ENCODE measurements at regions not wholly inside any gene's neighbourhood (a gene's known extent, or its start where the extent isn't known, plus 50 kb on each side); places are given as distances from the start of the nearest gene placed in this dataset.

GRCh38 chr3:146831659-146832058 lies 226.5 kb upstream of the PLSCR5 start:
- no peak overlapping the region for H3K27ac ChIP-seq (ENCODE audit: low read depth, low read length)
- TF ChIP-seq EZH2phosphoT487 (conservative IDR thresholded peaks at IDR 0.05; ENCODE audit: low read length) (no peak), CTCF (IDR thresholded peaks at IDR 0.05; ENCODE audit: insufficient read depth, low read length, poor library complexity, severe bottlenecking) (no peak)
- H3F3A ChIP-seq (ENCODE audit: insufficient read depth): no peaks in the 10 kb centered on the region
- H3K79me2 ChIP-seq (ENCODE audit: insufficient read depth, low read length): no peaks in the 10 kb centered on the region
- no peak overlapping the region for H3K9ac ChIP-seq (ENCODE audit: low read length)
- no peaks in the 10 kb centered on the region for H3K9me3 ChIP-seq (ENCODE audit: insufficient read depth, low read length)
- no peaks in the 10 kb centered on the region for H4K20me1 ChIP-seq (ENCODE audit: low read depth, low read length)
- no peak overlapping the region for H3K4me2 ChIP-seq (ENCODE audit: low read depth, low read length, poor library complexity, severe bottlenecking)
- H2AFZ ChIP-seq (ENCODE audit: low read depth, low read length, severe bottlenecking): no peak overlapping the region
- H3K4me3 ChIP-seq (ENCODE audit: insufficient read depth, low read length, poor library complexity, severe bottlenecking): no peak overlapping the region
- H3K9me2 ChIP-seq (replicated peaks; ENCODE audit: insufficient read depth, low read length): no peaks in the 10 kb centered on the region; the same call in 1 of the 2 replicates
- H3K36me3 ChIP-seq (ENCODE audit: low read length): no peaks in the 10 kb centered on the region
- no peaks in the 10 kb centered on the region for H3K27me3 ChIP-seq (ENCODE audit: low read length)

- TF ChIP-seq EZH2phosphoT487 (conservative IDR thresholded peaks at IDR 0.05; ENCODE audit: low read length) (no peak), CTCF (IDR thresholded peaks at IDR 0.05; ENCODE audit: insufficient read depth, low read length, poor library complexity, severe bottlenecking) (no peak)
Measured at GRCh38 chr3:146830231-146830630, 225.1 kb upstream of the PLSCR5 start.

GRCh38 chr3:146827836-146828235 lies 222.7 kb upstream of the PLSCR5 start:
- Histone ChIP-seq H3K27me3 (ENCODE audit: low read length) (no peaks in the 10 kb centered on the region), H4K20me1 (ENCODE audit: low read depth, low read length) (no peaks in the 10 kb centered on the region), H2AFZ (ENCODE audit: low read depth, low read length, severe bottlenecking) (no peak overlapping the region), H3F3A (ENCODE audit: insufficient read depth) (no peaks in the 10 kb centered on the region), H3K27ac (ENCODE audit: low read depth, low read length) (no peak overlapping the region), H3K9me3 (ENCODE audit: insufficient read depth, low read length) (no peaks in the 10 kb centered on the region), H3K9ac (ENCODE audit: low read length) (no peak overlapping the region), H3K79me2 (ENCODE audit: insufficient read depth, low read length) (no peaks in the 10 kb centered on the region), H3K9me2 (replicated peaks; ENCODE audit: insufficient read depth, low read length) (no peaks in the 10 kb centered on the region; the same call in 1 of the 2 replicates), H3K4me3 (ENCODE audit: insufficient read depth, low read length, poor library complexity, severe bottlenecking) (no peak overlapping the region), H3K4me2 (ENCODE audit: low read depth, low read length, poor library complexity, severe bottlenecking) (no peak overlapping the region), H3K36me3 (ENCODE audit: low read length) (no peaks in the 10 kb centered on the region)
- no peak for TF ChIP-seq EZH2phosphoT487 (conservative IDR thresholded peaks at IDR 0.05; ENCODE audit: low read length)
- no peak for TF ChIP-seq CTCF (IDR thresholded peaks at IDR 0.05; ENCODE audit: insufficient read depth, low read length, poor library complexity, severe bottlenecking)

More at GRCh38 chr3:146830231-146830630, 225.1 kb upstream of the PLSCR5 start:
- no peak overlapping the region for H3K4me2 ChIP-seq (ENCODE audit: low read depth, low read length, poor library complexity, severe bottlenecking)
- no peaks in the 10 kb centered on the region for H3K27me3 ChIP-seq (ENCODE audit: low read length)
- no peak overlapping the region for H3K4me3 ChIP-seq (ENCODE audit: insufficient read depth, low read length, poor library complexity, severe bottlenecking)
- H2AFZ ChIP-seq (ENCODE audit: low read depth, low read length, severe bottlenecking): no peak overlapping the region
- H3K27ac ChIP-seq (ENCODE audit: low read depth, low read length): no peak overlapping the region
- H3K9me3 ChIP-seq (ENCODE audit: insufficient read depth, low read length): no peaks in the 10 kb centered on the region
- no peaks in the 10 kb centered on the region for H3F3A ChIP-seq (ENCODE audit: insufficient read depth)
- H4K20me1 ChIP-seq (ENCODE audit: low read depth, low read length): no peaks in the 10 kb centered on the region
- H3K9me2 ChIP-seq (replicated peaks; ENCODE audit: insufficient read depth, low read length): no peaks in the 10 kb centered on the region; the same call in 1 of the 2 replicates
- no peaks in the 10 kb centered on the region for H3K36me3 ChIP-seq (ENCODE audit: low read length)
- H3K79me2 ChIP-seq (ENCODE audit: insufficient read depth, low read length): no peaks in the 10 kb centered on the region
- H3K9ac ChIP-seq (ENCODE audit: low read length): no peak overlapping the region
